Glutamatergic neuron (in vitro differentiated cells): ENCODE measurements at regions not wholly inside any gene's neighbourhood (a gene's known extent, or its start where the extent isn't known, plus 50 kb on each side); places are given as distances from the start of the nearest gene placed in this dataset.

Source experiments
- DNase-seq: peaks from one replicate; pipeline ENCODE4 v3.0.0; 2022
- H3K27ac Mint-ChIP-seq: one replicate; pipeline ENCODE4 v1.8.0; 2020; ENCODE audit warnings: mild to moderate bottlenecking, mixed read lengths, inconsistent platforms; ENCODE audit not compliant: unreplicated experiment
- H3K27me3 Mint-ChIP-seq: one replicate; pipeline ENCODE4 v1.8.0; 2020; ENCODE audit warnings: mild to moderate bottlenecking, moderate library complexity, mixed read lengths, inconsistent platforms; ENCODE audit not compliant: unreplicated experiment
- H3K36me3 Mint-ChIP-seq: one replicate; pipeline ENCODE4 v1.8.0; 2020; ENCODE audit warnings: mild to moderate bottlenecking, mixed read lengths, inconsistent platforms; ENCODE audit not compliant: unreplicated experiment
- H3K4me1 Mint-ChIP-seq: one replicate; pipeline ENCODE4 v1.8.0; 2020; ENCODE audit warnings: mild to moderate bottlenecking, low read depth, mixed read lengths, inconsistent platforms; ENCODE audit not compliant: unreplicated experiment
- H3K4me3 Mint-ChIP-seq: one replicate; pipeline ENCODE4 v1.8.0; 2020; ENCODE audit warnings: mild to moderate bottlenecking, mixed read lengths, inconsistent platforms; ENCODE audit not compliant: unreplicated experiment
- H3K9me3 Mint-ChIP-seq: one replicate; pipeline ENCODE4 v1.8.0; 2020; ENCODE audit warnings: mild to moderate bottlenecking, moderate library complexity, mixed read lengths, inconsistent platforms; ENCODE audit not compliant: unreplicated experiment
- CTCF ChIP-seq: fragments of 200-600 bp; sonication (generic); IDR thresholded peaks from one replicate; pipeline ENCODE4 v1.5.0; 2021; ENCODE audit not compliant: partially characterized antibody, unreplicated experiment

- Mint-ChIP-seq H3K27ac (no peak overlapping the region), H3K27me3 (no peaks in the 10 kb centered on the region), H3K36me3 (no peaks in the 10 kb centered on the region), H3K9me3 (no peaks in the 10 kb centered on the region), H3K4me3 (no peak overlapping the region), H3K4me1 (no peaks in the 10 kb centered on the region)
- DNase-seq: no peak
- TF ChIP-seq CTCF: no peak
Measured at GRCh38 chr1:80807981-80808380, 992.8 kb upstream of the ADGRL2 start.

- no peak overlapping the region for H3K4me3 Mint-ChIP-seq
- no peaks in the 10 kb centered on the region for H3K36me3 Mint-ChIP-seq
- no peak overlapping the region for H3K27ac Mint-ChIP-seq
- TF ChIP-seq CTCF: no peak
- H3K27me3 Mint-ChIP-seq: no peaks in the 10 kb centered on the region
- no peaks in the 10 kb centered on the region for H3K9me3 Mint-ChIP-seq
- no peak for DNase-seq
- H3K4me1 Mint-ChIP-seq: no peaks in the 10 kb centered on the region
Measured at GRCh38 chr1:80806431-80806830, 994.3 kb upstream of the ADGRL2 start.

DNA sequence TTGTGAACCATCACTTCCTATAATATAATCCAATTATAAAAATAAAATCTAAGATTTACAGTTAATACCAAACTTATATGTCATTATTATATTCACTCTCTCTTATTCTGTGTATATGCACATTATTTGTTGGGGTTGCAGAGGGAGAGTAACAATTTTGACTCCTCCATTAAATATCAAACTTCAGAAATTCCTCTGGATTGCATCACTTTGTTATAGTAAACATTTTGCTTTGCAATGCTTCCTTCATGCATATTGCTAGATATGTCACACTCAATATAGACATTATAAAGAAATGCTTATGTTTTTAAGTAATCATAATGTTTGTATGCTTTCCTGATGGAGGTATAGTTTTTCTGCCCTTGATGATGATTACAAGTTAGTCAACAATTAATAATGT lies 999.0 kb upstream of the ADGRL2 start:
- Mint-ChIP-seq H3K27ac (no peak overlapping the region), H3K9me3 (no peaks in the 10 kb centered on the region), H3K4me3 (no peak overlapping the region), H3K36me3 (no peaks in the 10 kb centered on the region), H3K4me1 (no peaks in the 10 kb centered on the region), H3K27me3 (no peaks in the 10 kb centered on the region)
- TF ChIP-seq CTCF: no peak
- no peak for DNase-seq

- no peak overlapping the region for H3K4me3 Mint-ChIP-seq
- H3K27ac Mint-ChIP-seq: no peak overlapping the region
- DNase-seq: no peak
- H3K27me3 Mint-ChIP-seq: no peaks in the 10 kb centered on the region
- no peaks in the 10 kb centered on the region for H3K4me1 Mint-ChIP-seq
- no peaks in the 10 kb centered on the region for H3K36me3 Mint-ChIP-seq
- no peak for TF ChIP-seq CTCF
- no peaks in the 10 kb centered on the region for H3K9me3 Mint-ChIP-seq
Measured at GRCh38 chr1:80799457-80799856, 1001.3 kb upstream of the ADGRL2 start.

- no peak for DNase-seq
- peaks cover 1% of the 10 kb centered on the region for H3K9me3 Mint-ChIP-seq
- H3K36me3 Mint-ChIP-seq: no peaks in the 10 kb centered on the region
- no peaks in the 10 kb centered on the region for H3K4me1 Mint-ChIP-seq
- no peak overlapping the region for H3K27ac Mint-ChIP-seq
- TF ChIP-seq CTCF: no peak
- no peaks in the 10 kb centered on the region for H3K27me3 Mint-ChIP-seq
- H3K4me3 Mint-ChIP-seq: no peak overlapping the region
Measured at GRCh38 chr1:80779275-80779674, 1021.5 kb upstream of the ADGRL2 start.
